Endothelial cell of umbilical vein (primary cell): ENCODE measurements at regions not wholly inside any gene's neighbourhood (a gene's known extent, or its start where the extent isn't known, plus 50 kb on each side); places are given as distances from the start of the nearest gene placed in this dataset.

Experiments used
- BruUV-seq: library from RNA; stranded (reverse); fragments of 400-500 nt; replicated peaks from 2 replicates; lab custom pipeline; 2021; lab: Mats Ljungman, UMichigan
- CTCF ChIA-PET: fragments of 300-600, 350-600 bp; sonication (Branson Sonifier 250); formaldehyde crosslinking; loops from one replicate; lab custom pipeline; 2021; ENCODE audit warnings: antibody characterized with exemption, inconsistent platforms; lab: Charles Lee
- POLR2A ChIA-PET: fragments of 300-600, 350-600 bp; sonication (Branson Sonifier 250); formaldehyde crosslinking; loops from one replicate; lab custom pipeline; 2021; ENCODE audit warnings: antibody characterized with exemption, inconsistent platforms; lab: Charles Lee
- DNase-seq: peaks from one replicate; pipeline ENCODE4 v3.0.0-alpha.2; 2011; ENCODE audit warnings: low read depth, low spot score
- FAIRE-seq: peaks from 2 replicates; lab custom pipeline; 2011; peaks lifted over from hg19 to GRCh38; lab: Jason Lieb, UNC
- H2AFZ ChIP-seq: 2 replicates; pipeline ENCODE4 v1.6.0; 2012; ENCODE audit warnings: low read depth, low read length, control low read depth, inconsistent platforms
- H3K27ac ChIP-seq: 2 replicates; pipeline ENCODE4 v1.5.1; 2011; ENCODE audit warnings: low read depth, mild to moderate bottlenecking, control low read depth, low read length, moderate library complexity; ENCODE audit not compliant: insufficient read depth
- H3K27me3 ChIP-seq, 2 experiments: 2 replicates each; pipeline versions ENCODE4 v1.6.0 to v1.6.1; 2011; ENCODE audit warnings: low read length in 2 of 2, mixed read lengths in 1 of 2; ENCODE audit not compliant: control insufficient read depth in 2 of 2, insufficient read depth in 2 of 2
- H3K36me3 ChIP-seq, 2 experiments: 2 replicates in 1 of 2; 3 replicates in 1 of 2; pipeline ENCODE4 v1.5.1; 2011; ENCODE audit warnings: low read length in 2 of 2, mild to moderate bottlenecking in 1 of 2, moderate library complexity in 1 of 2; ENCODE audit not compliant: control insufficient read depth in 2 of 2, insufficient read depth in 2 of 2; ENCODE audit errors: extremely low read depth in 1 of 2
- H3K4me1 ChIP-seq: 3 replicates; pipeline ENCODE4 v1.5.1; 2011; ENCODE audit warnings: mild to moderate bottlenecking, low read length; ENCODE audit not compliant: control insufficient read depth, insufficient read depth; ENCODE audit errors: extremely low read depth
- H3K4me2 ChIP-seq: 2 replicates; pipeline ENCODE4 v1.6.1; 2011; ENCODE audit warnings: low read length, control low read depth, mixed read lengths; ENCODE audit not compliant: insufficient read depth
- H3K4me3 ChIP-seq, 3 experiments: fragments of 200-600 bp in 1 of 3; sonication (generic), shearing (Covaris generic) in 1 of 3; replicated peaks in 1 of 3; 2 replicates each; pipeline ENCODE4 v1.5.1; 2011 to 2016; ENCODE audit warnings: control low read depth in 3 of 3, low read length in 3 of 3, mild to moderate bottlenecking in 2 of 3, inconsistent platforms in 1 of 3, low read depth in 1 of 3, moderate library complexity in 1 of 3; ENCODE audit not compliant: insufficient read depth in 1 of 3
- H3K79me2 ChIP-seq: 2 replicates; pipeline ENCODE4 v1.6.0; 2012; ENCODE audit warnings: low read length, inconsistent platforms; ENCODE audit not compliant: control insufficient read depth, insufficient read depth
- H3K9ac ChIP-seq: replicated peaks from 2 replicates; pipeline ENCODE3; 2011; ENCODE audit warnings: low read length, control low read depth; ENCODE audit not compliant: insufficient read depth; ENCODE audit errors: extremely low read depth
- H3K9me1 ChIP-seq: replicated peaks from 3 replicates; pipeline ENCODE4 v1.6.0; 2011; ENCODE audit warnings: mild to moderate bottlenecking, low read length; ENCODE audit not compliant: control insufficient read depth, insufficient read depth; ENCODE audit errors: extremely low read depth
- H3K9me3 ChIP-seq: replicated peaks from 2 replicates; pipeline ENCODE4 v1.5.1; 2012; ENCODE audit warnings: low read length, inconsistent platforms; ENCODE audit not compliant: control insufficient read depth, insufficient read depth
- H4K20me1 ChIP-seq: replicated peaks from 2 replicates; pipeline ENCODE3; 2011; ENCODE audit warnings: mild to moderate bottlenecking, low read length; ENCODE audit not compliant: control insufficient read depth, insufficient read depth; ENCODE audit errors: extremely low read depth
- EZH2 ChIP-seq: IDR thresholded peaks from 2 replicates; pipeline ENCODE4 v1.6.1; 2012; ENCODE audit warnings: borderline replicate concordance, low read depth, mild to moderate bottlenecking, moderate library complexity, low read length, inconsistent platforms; ENCODE audit not compliant: severe bottlenecking
- FOS ChIP-seq: IDR thresholded peaks from 2 replicates; pipeline ENCODE4 v1.6.1; 2011; ENCODE audit warnings: mild to moderate bottlenecking, low read length, moderate library complexity, borderline replicate concordance; ENCODE audit not compliant: insufficient read depth
- GATA2 ChIP-seq: IDR thresholded peaks from 2 replicates; pipeline ENCODE4 v1.7.0; 2011; ENCODE audit warnings: low read depth, mild to moderate bottlenecking, moderate library complexity, mixed read lengths, low read length; ENCODE audit not compliant: insufficient read length, insufficient read depth
- JUN ChIP-seq: IDR thresholded peaks from 2 replicates; pipeline ENCODE4 v1.6.1; 2011; ENCODE audit warnings: borderline replicate concordance, low read depth; ENCODE audit not compliant: insufficient read length, insufficient read depth
- MYC ChIP-seq: IDR thresholded peaks from one replicate; pipeline ENCODE4 v1.6.1; 2011; ENCODE audit warnings: mild to moderate bottlenecking, low read depth, low read length
- POLR2A ChIP-seq: IDR thresholded peaks from 2 replicates; pipeline ENCODE4 v1.6.1; 2012; ENCODE audit warnings: low read depth, mild to moderate bottlenecking, control low read depth, low read length
- POLR2AphosphoS5 ChIP-seq: IDR thresholded peaks from 2 replicates; pipeline ENCODE4 v1.6.1; 2012; ENCODE audit warnings: low read depth, mild to moderate bottlenecking, control low read depth, low read length, moderate library complexity; ENCODE audit not compliant: insufficient read depth
- dilution Hi-C: fragments of 300-500 bp; cut with MboI; formaldehyde crosslinking; loops from one replicate; pipeline ENCODE4 v1.15.0; 2019; ENCODE audit warnings: low sequenced_read_pairs; ENCODE audit not compliant: extremely low pct_ligation_motif_present
- intact Hi-C: fragments of 100-400 bp; cut with micrococcal nuclease; formaldehyde crosslinking; loops from one replicate; pipeline ENCODE4 v1.10.0; 2022
- TF ChIP-seq, protein P1 (sequence below), 2 donors: IDR thresholded peaks; 1 replicate in 1 of 2; 2 replicates in 1 of 2; pipeline ENCODE4 v1.5.1; 2011; ENCODE audit warnings: low read length in 2 of 2, mild to moderate bottlenecking in 2 of 2, moderate library complexity in 2 of 2, control low read depth in 1 of 2, inconsistent platforms in 1 of 2, low read depth in 1 of 2; ENCODE audit not compliant: insufficient read depth in 1 of 2; ENCODE audit errors: extremely low read depth in 1 of 2
- TF ChIP-seq, protein P2 (sequence below): IDR thresholded peaks from 2 replicates; pipeline ENCODE4 v1.6.1; 2011; ENCODE audit not compliant: insufficient read depth, insufficient read length

DNA sequence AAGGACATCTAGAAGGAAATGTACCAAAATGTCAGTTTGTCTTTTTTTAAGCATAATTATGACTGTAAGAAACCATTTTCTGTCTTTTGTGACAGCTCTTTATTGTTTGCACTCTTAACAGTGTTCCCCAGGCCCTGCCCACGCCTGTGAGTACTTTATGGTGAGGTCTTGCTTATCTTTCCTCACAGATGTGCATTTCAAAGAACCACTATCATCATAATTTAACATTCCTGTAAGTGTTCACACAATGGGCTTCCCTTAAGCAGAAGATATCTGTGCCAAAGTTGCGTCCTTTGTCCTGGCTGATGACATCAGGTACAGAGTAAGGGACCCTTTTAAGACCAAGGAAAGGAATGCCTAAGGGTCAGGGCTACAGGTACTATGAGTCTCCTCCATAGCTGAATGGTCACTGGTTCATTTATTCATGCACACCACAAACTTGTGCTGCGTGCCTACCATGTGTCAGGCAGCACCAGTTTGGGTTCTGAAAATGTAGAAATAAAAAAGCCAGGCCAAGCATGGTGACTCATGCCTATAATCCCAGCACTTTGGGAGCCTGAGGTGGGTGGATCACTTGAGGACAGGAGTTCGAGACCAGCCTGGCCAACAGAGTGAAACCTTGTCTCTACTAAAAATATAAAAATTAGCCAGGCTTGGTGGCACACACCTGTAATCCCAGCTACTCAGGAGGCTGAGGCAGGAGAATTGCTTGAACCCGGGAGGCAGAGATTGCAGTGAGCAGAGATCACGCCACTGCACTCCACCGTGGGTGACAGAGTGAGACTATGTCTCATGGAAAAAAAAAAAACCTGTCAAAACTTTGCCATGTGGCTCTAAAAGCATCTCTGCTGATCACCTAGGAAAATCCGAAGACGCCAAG, 55.4 kb upstream of the NLK start:
- no peaks in the 10 kb centered on the region for H3K9me3 ChIP-seq
- H4K20me1 ChIP-seq = no peaks in the 10 kb centered on the region
- intact Hi-C loops (loop anchor here (5.0 kb wide), 1 partner anchor 265 kb away; no protein-coding TSS in a partner anchor), dilution Hi-C loops (no loop called here)
- no TSS peak for BruUV-seq
- TF ChIP-seq, protein P1, sequence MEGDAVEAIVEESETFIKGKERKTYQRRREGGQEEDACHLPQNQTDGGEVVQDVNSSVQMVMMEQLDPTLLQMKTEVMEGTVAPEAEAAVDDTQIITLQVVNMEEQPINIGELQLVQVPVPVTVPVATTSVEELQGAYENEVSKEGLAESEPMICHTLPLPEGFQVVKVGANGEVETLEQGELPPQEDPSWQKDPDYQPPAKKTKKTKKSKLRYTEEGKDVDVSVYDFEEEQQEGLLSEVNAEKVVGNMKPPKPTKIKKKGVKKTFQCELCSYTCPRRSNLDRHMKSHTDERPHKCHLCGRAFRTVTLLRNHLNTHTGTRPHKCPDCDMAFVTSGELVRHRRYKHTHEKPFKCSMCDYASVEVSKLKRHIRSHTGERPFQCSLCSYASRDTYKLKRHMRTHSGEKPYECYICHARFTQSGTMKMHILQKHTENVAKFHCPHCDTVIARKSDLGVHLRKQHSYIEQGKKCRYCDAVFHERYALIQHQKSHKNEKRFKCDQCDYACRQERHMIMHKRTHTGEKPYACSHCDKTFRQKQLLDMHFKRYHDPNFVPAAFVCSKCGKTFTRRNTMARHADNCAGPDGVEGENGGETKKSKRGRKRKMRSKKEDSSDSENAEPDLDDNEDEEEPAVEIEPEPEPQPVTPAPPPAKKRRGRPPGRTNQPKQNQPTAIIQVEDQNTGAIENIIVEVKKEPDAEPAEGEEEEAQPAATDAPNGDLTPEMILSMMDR (IDR thresholded peaks at IDR 0.05; ENCODE audit: extremely low read depth in 1 of 2, insufficient read depth in 1 of 2, low read depth in 1 of 2, low read length in 2 of 2) = no peak
- TF ChIP-seq, protein P2, sequence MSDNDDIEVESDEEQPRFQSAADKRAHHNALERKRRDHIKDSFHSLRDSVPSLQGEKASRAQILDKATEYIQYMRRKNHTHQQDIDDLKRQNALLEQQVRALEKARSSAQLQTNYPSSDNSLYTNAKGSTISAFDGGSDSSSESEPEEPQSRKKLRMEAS = no peak
- no peak for TF ChIP-seq GATA2
- no peak for TF ChIP-seq MYC
- TF ChIP-seq FOS = no peak
- TF ChIP-seq JUN = no peak
- TF ChIP-seq POLR2AphosphoS5 = no peak
- no peak for TF ChIP-seq EZH2
- no peak for TF ChIP-seq POLR2A
- DNase-seq (peak; percentile 84), FAIRE-seq (peak; percentile 71)
- peak overlapping the region; percentile 49 for H3K27ac ChIP-seq
- no peaks in the 10 kb centered on the region for H3K79me2 ChIP-seq
- H3K4me1 ChIP-seq = peaks cover 52% of the 10 kb centered on the region
- ChIA-PET POLR2A (interaction anchor here (0.5 to 1.9 kb wide), 2 partner anchors 54 to 342 kb away, joined by 3 to 8 read pairs; no protein-coding TSS in a partner anchor), CTCF (interaction anchor here (1.2 kb wide), 1 partner anchor 264 kb away, joined by 5 read pairs; no protein-coding TSS in a partner anchor)
- no peak overlapping the region for H3K4me3 ChIP-seq
- no peak overlapping the region for H3K4me2 ChIP-seq
- H2AFZ ChIP-seq = peak overlapping the region; percentile 25
- H3K27me3 ChIP-seq = no peaks in the 10 kb centered on the region
- peak overlapping the region; percentile 4 for H3K9ac ChIP-seq
- no peaks in the 10 kb centered on the region for H3K9me1 ChIP-seq
- no peaks in the 10 kb centered on the region for H3K36me3 ChIP-seq
